C4-2B (cell line): ENCODE measurements at regions not wholly inside any gene's neighbourhood (a gene's known extent, or its start where the extent isn't known, plus 50 kb on each side); places are given as distances from the start of the nearest gene placed in this dataset.

Source experiments
- H3K27ac ChIP-seq: fragments of 450-650 bp; 2 replicates; pipeline ENCODE4 v1.5.1; 2017
- CTCF ChIP-seq: fragments of 450-650 bp; conservative IDR thresholded peaks from 2 replicates; pipeline ENCODE4 v1.5.1; 2017; ENCODE audit warnings: mild to moderate bottlenecking
- ZFX ChIP-seq: fragments of 450-650 bp; IDR thresholded peaks from 2 replicates; pipeline ENCODE4 v1.6.1; 2017

- no peak for TF ChIP-seq CTCF
- H3K27ac ChIP-seq: no peak overlapping the region
These were observed 1010.8 kb downstream of the OTOL1 start for GRCh38 chr3:162507397-162507796.

- TF ChIP-seq CTCF: no peak
- no peak for TF ChIP-seq ZFX
- no peak overlapping the region for H3K27ac ChIP-seq
These were observed 1015.9 kb downstream of the OTOL1 start for GRCh38 chr3:162512488-162512887.

GRCh38 chr3:162517110-162517509, 1020.5 kb downstream of the OTOL1 start:
- TF ChIP-seq ZFX: no peak
- peak; percentile 16; the same call in 1 of the 2 replicates for TF ChIP-seq CTCF

GRCh38 chr3:162521669-162522068, 1025.1 kb downstream of the OTOL1 start:
- TF ChIP-seq CTCF: no peak
- no peak for TF ChIP-seq ZFX
- H3K27ac ChIP-seq: no peak overlapping the region

More at GRCh38 chr3:162517110-162517509, 1020.5 kb downstream of the OTOL1 start:
- H3K27ac ChIP-seq: no peak overlapping the region

- no peak for TF ChIP-seq ZFX
- no peak for TF ChIP-seq CTCF
- H3K27ac ChIP-seq: no peak overlapping the region
These were observed 1028.6 kb downstream of the OTOL1 start for GRCh38 chr3:162525066-162525742.

- no peak overlapping the region for H3K27ac ChIP-seq
- TF ChIP-seq CTCF (no peak), ZFX (no peak)
These were observed 1029.2 kb downstream of the OTOL1 start for GRCh38 chr3:162525771-162526170.

GRCh38 chr3:162534431-162534830, 1037.8 kb downstream of the OTOL1 start:
- H3K27ac ChIP-seq: no peak overlapping the region
- TF ChIP-seq CTCF (no peak), ZFX (no peak)
